HG02973 (cell line): ENCODE measurements at regions not wholly inside any gene's neighbourhood (a gene's known extent, or its start where the extent isn't known, plus 50 kb on each side); places are given as distances from the start of the nearest gene placed in this dataset.

ENCODE experiments used
- ATAC-seq: cut with Tn5 transposase; IDR thresholded peaks from one replicate; pipeline ENCODE4 v1.9.1; 2021; ENCODE audit warnings: moderate library complexity; ENCODE audit not compliant: unreplicated experiment

- no peak for ATAC-seq
Observed at GRCh38 chr18:53756610-53756972, 467.9 kb downstream of the MBD2 start.

- ATAC-seq, result no peak
Observed at GRCh38 chr18:53755914-53756609, 468.4 kb downstream of the MBD2 start.

GRCh38 chr18:53754154-53754553, 470.3 kb downstream of the MBD2 start:
- no peak for ATAC-seq

- ATAC-seq, result no peak
Observed at GRCh38 chr18:53753601-53754000, 470.9 kb downstream of the MBD2 start.

GRCh38 chr18:53752781-53753367, 471.6 kb downstream of the MBD2 start:
- ATAC-seq, result no peak

GRCh38 chr18:53749766-53750165, 474.7 kb downstream of the MBD2 start:
- ATAC-seq, result no peak

- ATAC-seq, result no peak
Observed at GRCh38 chr18:53747663-53748160, 476.8 kb downstream of the MBD2 start.

- no peak for ATAC-seq
Observed at GRCh38 chr18:53747210-53747609, 477.3 kb downstream of the MBD2 start.

- no peak for ATAC-seq
Observed at GRCh38 chr18:53745986-53746385, 478.5 kb downstream of the MBD2 start.

GRCh38 chr18:53745224-53745967, 479.1 kb downstream of the MBD2 start:
- ATAC-seq, result no peak

GRCh38 chr18:53739700-53740099, 484.8 kb downstream of the MBD2 start:
- ATAC-seq, result no peak

- ATAC-seq, result no peak
Observed at GRCh38 chr18:53735526-53735925, 488.9 kb downstream of the MBD2 start.

- ATAC-seq, result no peak
Observed at GRCh38 chr18:53715243-53715853, 509.1 kb downstream of the MBD2 start.

GRCh38 chr18:53710080-53710479, 514.4 kb downstream of the MBD2 start:
- no peak for ATAC-seq

- ATAC-seq, result no peak
Observed at GRCh38 chr18:53702480-53702879, 522.0 kb downstream of the MBD2 start.

- no peak for ATAC-seq
Observed at GRCh38 chr18:53701697-53702096, 522.8 kb downstream of the MBD2 start.

GRCh38 chr18:53698907-53699306, 525.6 kb downstream of the MBD2 start:
- ATAC-seq, result no peak

GRCh38 chr18:53689886-53690285, 534.6 kb downstream of the MBD2 start:
- no peak for ATAC-seq

- no peak for ATAC-seq
Observed at GRCh38 chr18:53686965-53687364, 537.5 kb downstream of the MBD2 start.

- no peak for ATAC-seq
Observed at GRCh38 chr18:53682796-53683195, 541.7 kb downstream of the MBD2 start.

- no peak for ATAC-seq
Observed at GRCh38 chr18:53677480-53677879, 547.0 kb downstream of the MBD2 start.

GRCh38 chr18:53665701-53666100, 558.8 kb downstream of the MBD2 start:
- ATAC-seq, result no peak
